Ovary (tissue), 3 donors: ENCODE measurements at regions not wholly inside any gene's neighbourhood (a gene's known extent, or its start where the extent isn't known, plus 50 kb on each side); places are given as distances from the start of the nearest gene placed in this dataset.

Experiments used
- EP300 ChIP-seq: sonication (generic); formaldehyde crosslinking; IDR thresholded peaks from one replicate; pipeline ENCODE4 v1.6.1; 2017; ENCODE audit warnings: antibody characterized with exemption
- POLR2A ChIP-seq: fragments of 450-650 bp; IDR thresholded peaks from one replicate; pipeline ENCODE4 v1.6.1; 2017; ENCODE audit warnings: antibody characterized with exemption, mild to moderate bottlenecking, moderate library complexity
- TF ChIP-seq, protein P1 (sequence below), 3 donors: fragments of 450-650 bp in 2 of 3; fragments of 200-600 bp in 1 of 3; IDR thresholded peaks; one replicate each; pipeline versions ENCODE4 v1.5.1 to v1.8.0; 2016 to 2022; ENCODE audit warnings: antibody characterized with exemption in 3 of 3, mild to moderate bottlenecking in 1 of 3
- donor health status: DM: no; HTN: no; CAD: no.

DNA sequence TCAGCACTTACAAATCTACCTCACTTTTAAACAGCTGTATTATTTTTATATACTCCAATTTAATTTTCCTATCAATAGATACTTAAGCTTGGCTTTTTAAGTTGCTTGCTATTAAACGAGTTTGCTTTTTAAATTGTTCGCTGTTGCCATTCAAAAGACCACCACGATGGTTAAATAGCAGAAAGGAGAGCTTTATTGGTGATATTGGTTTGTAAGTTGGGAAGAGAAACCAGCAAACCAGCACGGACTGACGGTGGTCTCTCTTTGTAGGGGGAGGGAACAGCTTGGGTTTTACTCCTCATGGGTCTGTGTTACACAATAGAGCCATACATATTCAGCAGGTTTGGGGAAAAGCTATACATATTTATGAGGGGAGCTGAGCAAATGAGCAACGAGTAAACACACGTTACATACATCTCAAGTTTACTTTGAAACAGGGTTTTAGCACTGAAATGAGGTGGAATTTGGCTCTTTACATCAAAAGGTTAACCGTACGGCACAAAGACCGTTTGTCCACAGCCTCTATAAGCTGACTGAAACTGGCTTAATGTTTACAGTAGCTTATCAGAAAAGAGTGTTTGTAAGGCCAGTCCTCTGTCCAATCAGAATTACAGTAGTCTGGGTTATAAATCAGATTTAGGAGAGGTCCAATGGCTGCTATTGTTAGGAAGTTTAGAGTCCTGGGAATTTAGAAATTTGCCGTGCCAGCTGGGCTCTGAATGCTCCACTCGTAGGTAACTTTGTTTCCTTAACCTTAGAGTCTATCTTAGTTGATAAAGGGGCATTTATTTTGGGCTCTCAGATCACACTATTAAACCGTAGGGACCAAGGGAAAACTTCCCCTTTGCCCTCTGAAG lies 69.7 kb upstream of the DHRS4 start:
- TF ChIP-seq, protein P1, sequence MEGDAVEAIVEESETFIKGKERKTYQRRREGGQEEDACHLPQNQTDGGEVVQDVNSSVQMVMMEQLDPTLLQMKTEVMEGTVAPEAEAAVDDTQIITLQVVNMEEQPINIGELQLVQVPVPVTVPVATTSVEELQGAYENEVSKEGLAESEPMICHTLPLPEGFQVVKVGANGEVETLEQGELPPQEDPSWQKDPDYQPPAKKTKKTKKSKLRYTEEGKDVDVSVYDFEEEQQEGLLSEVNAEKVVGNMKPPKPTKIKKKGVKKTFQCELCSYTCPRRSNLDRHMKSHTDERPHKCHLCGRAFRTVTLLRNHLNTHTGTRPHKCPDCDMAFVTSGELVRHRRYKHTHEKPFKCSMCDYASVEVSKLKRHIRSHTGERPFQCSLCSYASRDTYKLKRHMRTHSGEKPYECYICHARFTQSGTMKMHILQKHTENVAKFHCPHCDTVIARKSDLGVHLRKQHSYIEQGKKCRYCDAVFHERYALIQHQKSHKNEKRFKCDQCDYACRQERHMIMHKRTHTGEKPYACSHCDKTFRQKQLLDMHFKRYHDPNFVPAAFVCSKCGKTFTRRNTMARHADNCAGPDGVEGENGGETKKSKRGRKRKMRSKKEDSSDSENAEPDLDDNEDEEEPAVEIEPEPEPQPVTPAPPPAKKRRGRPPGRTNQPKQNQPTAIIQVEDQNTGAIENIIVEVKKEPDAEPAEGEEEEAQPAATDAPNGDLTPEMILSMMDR (IDR thresholded peaks at IDR 0.05) = no peak
- TF ChIP-seq POLR2A (no peak), EP300 (no peak)
